ENCODE measurements at regions not wholly inside any gene's neighbourhood (a gene's known extent, or its start where the extent isn't known, plus 50 kb on each side); places are given as distances from the start of the nearest gene placed in this dataset.
"Not testable (repeated sequence)": the region's sequence is repeated elsewhere in the genome, so short reads cannot be mapped to it uniquely, and the experiment has no call there.

DNA sequence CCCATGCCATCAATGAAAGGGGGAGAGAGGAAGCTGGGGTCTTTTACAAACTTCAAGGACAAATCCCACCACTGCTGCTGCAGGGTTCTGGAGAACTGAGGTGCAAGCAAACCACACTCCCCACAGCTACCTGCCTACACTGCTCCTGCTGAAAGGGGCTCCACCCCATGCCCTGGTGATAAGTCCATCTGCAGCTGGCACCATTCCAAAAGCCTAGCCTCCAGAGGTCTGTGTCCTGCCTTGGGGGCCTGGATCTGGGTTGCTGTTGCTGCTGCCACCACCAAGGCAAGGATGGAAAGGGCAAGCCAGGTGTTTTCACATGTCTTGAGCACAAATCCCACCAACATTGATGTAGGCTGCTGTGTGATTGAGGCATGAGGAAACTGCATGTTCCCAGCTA, 97.4 kb upstream of the UBE2E3 start:
- DNase-seq = no peak
- Histone ChIP-seq H3K4me3 (ENCODE audit: low read length) (no peak overlapping the region), H3K9ac (ENCODE audit: low read length) (no peak overlapping the region), H3K9me2 (replicated peaks; ENCODE audit: insufficient read depth, low read length) (no peaks in the 10 kb centered on the region), H3K27ac (ENCODE audit: low read length) (no peak overlapping the region), H4K20me1 (ENCODE audit: insufficient read depth, low read length) (no peaks in the 10 kb centered on the region), H3K4me1 (ENCODE audit: low read length) (no peaks in the 10 kb centered on the region), H3K27me3 (replicated peaks; ENCODE audit: insufficient read depth, low read length) (no peaks in the 10 kb centered on the region), H3K4me2 (ENCODE audit: low read depth, low read length) (no peak overlapping the region), H3K79me2 (ENCODE audit: low read length) (no peaks in the 10 kb centered on the region), H3K9me3 (replicated peaks; ENCODE audit: insufficient read depth, low read length) (no peaks in the 10 kb centered on the region), H3F3A (ENCODE audit: insufficient read depth, low read length) (no peaks in the 10 kb centered on the region), H2AFZ (ENCODE audit: low read length) (no peak overlapping the region), H3K36me3 (replicated peaks; ENCODE audit: insufficient read depth, low read length) (no peaks in the 10 kb centered on the region)
- TF ChIP-seq EZH2phosphoT487 (IDR thresholded peaks at IDR 0.05; ENCODE audit: low read length) (no peak), EZH2 (optimal IDR thresholded peaks at IDR 0.05; ENCODE audit: low read depth, low read length) (no peak)
- TF ChIP-seq, protein P1, sequence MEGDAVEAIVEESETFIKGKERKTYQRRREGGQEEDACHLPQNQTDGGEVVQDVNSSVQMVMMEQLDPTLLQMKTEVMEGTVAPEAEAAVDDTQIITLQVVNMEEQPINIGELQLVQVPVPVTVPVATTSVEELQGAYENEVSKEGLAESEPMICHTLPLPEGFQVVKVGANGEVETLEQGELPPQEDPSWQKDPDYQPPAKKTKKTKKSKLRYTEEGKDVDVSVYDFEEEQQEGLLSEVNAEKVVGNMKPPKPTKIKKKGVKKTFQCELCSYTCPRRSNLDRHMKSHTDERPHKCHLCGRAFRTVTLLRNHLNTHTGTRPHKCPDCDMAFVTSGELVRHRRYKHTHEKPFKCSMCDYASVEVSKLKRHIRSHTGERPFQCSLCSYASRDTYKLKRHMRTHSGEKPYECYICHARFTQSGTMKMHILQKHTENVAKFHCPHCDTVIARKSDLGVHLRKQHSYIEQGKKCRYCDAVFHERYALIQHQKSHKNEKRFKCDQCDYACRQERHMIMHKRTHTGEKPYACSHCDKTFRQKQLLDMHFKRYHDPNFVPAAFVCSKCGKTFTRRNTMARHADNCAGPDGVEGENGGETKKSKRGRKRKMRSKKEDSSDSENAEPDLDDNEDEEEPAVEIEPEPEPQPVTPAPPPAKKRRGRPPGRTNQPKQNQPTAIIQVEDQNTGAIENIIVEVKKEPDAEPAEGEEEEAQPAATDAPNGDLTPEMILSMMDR (IDR thresholded peaks at IDR 0.05; ENCODE audit: low read length) = no peak

DNA sequence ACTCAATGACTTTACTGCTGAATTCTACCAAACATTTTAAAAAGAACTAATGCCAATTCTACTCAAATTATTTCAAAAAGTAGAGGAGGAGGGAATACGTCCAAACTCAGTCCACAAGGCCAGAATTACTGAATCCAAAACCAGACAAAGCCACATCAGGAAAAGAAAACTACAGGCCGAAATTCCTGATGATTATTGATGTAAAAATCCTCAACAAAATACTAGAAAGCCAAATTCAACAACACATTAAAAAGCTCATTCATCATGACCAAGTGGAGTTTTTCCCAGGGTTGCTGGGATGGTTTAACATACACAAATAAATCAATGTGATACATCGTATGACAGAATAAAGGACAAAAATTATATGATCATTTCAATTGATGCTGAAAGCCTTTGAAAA, 103.9 kb upstream of the UBE2E3 start:
- Histone ChIP-seq H3K4me3 (ENCODE audit: low read length) (no peak overlapping the region), H3K4me1 (ENCODE audit: low read length) (no peaks in the 10 kb centered on the region), H3K9me3 (replicated peaks; ENCODE audit: insufficient read depth, low read length) (no peaks in the 10 kb centered on the region), H3K36me3 (replicated peaks; ENCODE audit: insufficient read depth, low read length) (no peaks in the 10 kb centered on the region), H3K9ac (ENCODE audit: low read length) (no peak overlapping the region), H3K4me2 (ENCODE audit: low read depth, low read length) (no peak overlapping the region), H2AFZ (ENCODE audit: low read length) (no peak overlapping the region), H3F3A (ENCODE audit: insufficient read depth, low read length) (no peaks in the 10 kb centered on the region), H3K27me3 (replicated peaks; ENCODE audit: insufficient read depth, low read length) (no peaks in the 10 kb centered on the region), H4K20me1 (ENCODE audit: insufficient read depth, low read length) (no peaks in the 10 kb centered on the region), H3K79me2 (ENCODE audit: low read length) (no peaks in the 10 kb centered on the region), H3K9me2 (replicated peaks; ENCODE audit: insufficient read depth, low read length) (no peaks in the 10 kb centered on the region), H3K27ac (ENCODE audit: low read length) (no peak overlapping the region)
- no peak for DNase-seq
- TF ChIP-seq EZH2phosphoT487 (IDR thresholded peaks at IDR 0.05; ENCODE audit: low read length) = no peak
- TF ChIP-seq, protein P1 (IDR thresholded peaks at IDR 0.05; ENCODE audit: low read length) = no peak

DNA sequence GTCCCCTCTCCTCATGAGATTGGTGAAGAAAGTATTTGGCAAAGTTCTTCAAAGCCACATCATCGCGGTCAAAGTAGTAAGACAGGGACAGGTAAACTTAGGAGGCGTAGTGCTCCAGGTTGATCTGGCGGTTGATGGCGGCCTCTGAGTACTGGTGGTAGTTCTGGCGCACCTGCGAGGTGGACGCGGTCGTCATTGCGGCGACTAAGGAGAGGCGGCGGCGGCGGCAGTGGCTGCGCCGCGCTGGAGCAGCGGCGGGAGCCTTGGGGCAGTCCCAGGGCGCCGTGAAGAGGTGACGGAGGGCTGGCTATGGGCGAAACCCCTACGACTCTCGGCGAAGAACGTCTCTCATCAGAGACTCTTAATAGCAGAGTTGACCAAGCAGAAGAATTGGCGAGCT, 107.2 kb upstream of the UBE2E3 start:
- DNase-seq = no peak
- no peaks in the 10 kb centered on the region for H3F3A ChIP-seq (ENCODE audit: insufficient read depth, low read length)
- H3K9ac ChIP-seq (ENCODE audit: low read length) = no peak overlapping the region
- no peaks in the 10 kb centered on the region for H4K20me1 ChIP-seq (ENCODE audit: insufficient read depth, low read length)
- no peaks in the 10 kb centered on the region for H3K36me3 ChIP-seq (replicated peaks; ENCODE audit: insufficient read depth, low read length)
- no peaks in the 10 kb centered on the region for H3K9me3 ChIP-seq (replicated peaks; ENCODE audit: insufficient read depth, low read length)
- H3K27ac ChIP-seq (ENCODE audit: low read length) = no peak overlapping the region
- H3K9me2 ChIP-seq (replicated peaks; ENCODE audit: insufficient read depth, low read length) = no peaks in the 10 kb centered on the region
- H3K27me3 ChIP-seq (replicated peaks; ENCODE audit: insufficient read depth, low read length) = no peaks in the 10 kb centered on the region
- H2AFZ ChIP-seq (ENCODE audit: low read length) = no peak overlapping the region
- TF ChIP-seq, protein P1 (IDR thresholded peaks at IDR 0.05; ENCODE audit: low read length) = no peak
- TF ChIP-seq EZH2 (optimal IDR thresholded peaks at IDR 0.05; ENCODE audit: low read depth, low read length) (no peak), EZH2phosphoT487 (IDR thresholded peaks at IDR 0.05; ENCODE audit: low read length) (no peak)
- H3K4me2 ChIP-seq (ENCODE audit: low read depth, low read length) = no peak overlapping the region
- no peaks in the 10 kb centered on the region for H3K79me2 ChIP-seq (ENCODE audit: low read length)
- no peak overlapping the region for H3K4me3 ChIP-seq (ENCODE audit: low read length)
- no peaks in the 10 kb centered on the region for H3K4me1 ChIP-seq (ENCODE audit: low read length)

DNA sequence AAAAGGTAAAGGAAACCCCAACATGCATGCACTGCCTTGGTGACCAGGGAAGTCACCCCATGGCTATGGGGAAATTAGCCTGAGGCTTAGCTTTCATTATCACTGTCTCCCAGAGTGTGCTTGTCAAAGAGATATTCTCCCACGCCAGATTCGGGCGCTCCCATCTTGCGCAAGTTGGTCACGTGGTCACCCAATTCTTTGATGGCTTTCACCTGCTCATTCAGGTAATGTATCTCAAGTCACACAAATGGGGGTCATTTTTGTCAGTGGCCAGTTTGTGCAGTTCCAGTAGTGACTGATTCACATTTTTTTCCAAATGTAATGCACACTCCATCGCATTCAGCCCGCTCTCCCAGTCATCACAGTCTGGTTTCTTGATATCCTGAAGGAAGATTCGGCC, 107.6 kb upstream of the UBE2E3 start:
- not testable (repeated sequence) for H3K4me3 ChIP-seq (ENCODE audit: low read length); H2AFZ ChIP-seq (ENCODE audit: low read length); H3K4me2 ChIP-seq (ENCODE audit: low read depth, low read length); H4K20me1 ChIP-seq (ENCODE audit: insufficient read depth, low read length); H3K4me1 ChIP-seq (ENCODE audit: low read length); H3K27me3 ChIP-seq (replicated peaks; ENCODE audit: insufficient read depth, low read length); DNase-seq; H3K79me2 ChIP-seq (ENCODE audit: low read length); H3K27ac ChIP-seq (ENCODE audit: low read length); H3F3A ChIP-seq (ENCODE audit: insufficient read depth, low read length); H3K9me2 ChIP-seq (replicated peaks; ENCODE audit: insufficient read depth, low read length); H3K36me3 ChIP-seq (replicated peaks; ENCODE audit: insufficient read depth, low read length); H3K9ac ChIP-seq (ENCODE audit: low read length); H3K9me3 ChIP-seq (replicated peaks; ENCODE audit: insufficient read depth, low read length)
